Neuron (in vitro differentiated cells): ENCODE measurements at regions not wholly inside any gene's neighbourhood (a gene's known extent, or its start where the extent isn't known, plus 50 kb on each side); places are given as distances from the start of the nearest gene placed in this dataset.
"Not testable (repeated sequence)": the region's sequence is repeated elsewhere in the genome, so short reads cannot be mapped to it uniquely, and the experiment has no call there.

Experiments used
- H2AFZ ChIP-seq: one replicate; pipeline ENCODE4 v1.6.1; 2013; ENCODE audit warnings: low read depth, mild to moderate bottlenecking, inconsistent platforms, low read length, moderate library complexity
- H3K27me3 ChIP-seq: one replicate; pipeline ENCODE4 v1.6.1; 2013; ENCODE audit warnings: low read length; ENCODE audit not compliant: insufficient read depth
- H3K36me3 ChIP-seq: one replicate; pipeline ENCODE4 v1.6.1; 2013; ENCODE audit warnings: low read length; ENCODE audit not compliant: insufficient read depth
- H3K4me1 ChIP-seq: one replicate; pipeline ENCODE4 v1.6.1; 2013; ENCODE audit warnings: low read length; ENCODE audit not compliant: insufficient read depth
- H3K4me3 ChIP-seq: 2 replicates; pipeline ENCODE4 v1.5.1; 2013; ENCODE audit warnings: mild to moderate bottlenecking, low read length, moderate library complexity
- H3K9me3 ChIP-seq: one replicate; pipeline ENCODE4 v1.6.1; 2013; ENCODE audit warnings: low read length

GRCh38 chr12:19916974-19917373 is 451.4 kb upstream of the PDE3A start:
- no peaks in the 10 kb centered on the region for H3K36me3 ChIP-seq
- H2AFZ ChIP-seq: no peak overlapping the region
- H3K4me3 ChIP-seq: no peak overlapping the region
- no peaks in the 10 kb centered on the region for H3K9me3 ChIP-seq
- no peaks in the 10 kb centered on the region for H3K27me3 ChIP-seq
- peaks cover 14% of the 10 kb centered on the region for H3K4me1 ChIP-seq

- H3K4me3 ChIP-seq, H3K4me1 ChIP-seq, H3K9me3 ChIP-seq, H2AFZ ChIP-seq, H3K27me3 ChIP-seq, H3K36me3 ChIP-seq: not testable (repeated sequence)
Measured at GRCh38 chr12:19921716-19922115, 446.6 kb upstream of the PDE3A start.

- no peak overlapping the region for H3K4me3 ChIP-seq
- H3K36me3 ChIP-seq: no peaks in the 10 kb centered on the region
- H3K9me3 ChIP-seq: no peaks in the 10 kb centered on the region
- H2AFZ ChIP-seq: no peak overlapping the region
- peaks cover 2% of the 10 kb centered on the region for H3K4me1 ChIP-seq
- no peaks in the 10 kb centered on the region for H3K27me3 ChIP-seq
Measured at GRCh38 chr12:19922717-19923116, 445.6 kb upstream of the PDE3A start.

GRCh38 chr12:19924360-19924759 is 444.0 kb upstream of the PDE3A start:
- no peak overlapping the region for H3K4me3 ChIP-seq
- no peaks in the 10 kb centered on the region for H3K36me3 ChIP-seq
- H3K9me3 ChIP-seq: no peaks in the 10 kb centered on the region
- no peak overlapping the region for H2AFZ ChIP-seq
- H3K4me1 ChIP-seq: no peaks in the 10 kb centered on the region
- H3K27me3 ChIP-seq: no peaks in the 10 kb centered on the region

GRCh38 chr12:19925841-19926240 is 442.5 kb upstream of the PDE3A start:
- Histone ChIP-seq H3K4me1 (no peaks in the 10 kb centered on the region), H2AFZ (no peak overlapping the region), H3K27me3 (no peaks in the 10 kb centered on the region), H3K4me3 (no peak overlapping the region), H3K9me3 (no peaks in the 10 kb centered on the region), H3K36me3 (no peaks in the 10 kb centered on the region)

GRCh38 chr12:19926266-19926665 is 442.1 kb upstream of the PDE3A start:
- Histone ChIP-seq H3K9me3 (no peaks in the 10 kb centered on the region), H3K27me3 (no peaks in the 10 kb centered on the region), H3K4me1 (no peaks in the 10 kb centered on the region), H2AFZ (no peak overlapping the region), H3K4me3 (no peak overlapping the region), H3K36me3 (no peaks in the 10 kb centered on the region)

- H3K9me3 ChIP-seq: no peaks in the 10 kb centered on the region
- H3K27me3 ChIP-seq: no peaks in the 10 kb centered on the region
- no peaks in the 10 kb centered on the region for H3K36me3 ChIP-seq
- no peak overlapping the region for H3K4me3 ChIP-seq
- H3K4me1 ChIP-seq: no peaks in the 10 kb centered on the region
- H2AFZ ChIP-seq: no peak overlapping the region
Measured at GRCh38 chr12:19927661-19928060, 440.7 kb upstream of the PDE3A start.

- H3K4me3 ChIP-seq: no peak overlapping the region
- H3K9me3 ChIP-seq: no peaks in the 10 kb centered on the region
- no peaks in the 10 kb centered on the region for H3K4me1 ChIP-seq
- no peak overlapping the region for H2AFZ ChIP-seq
- no peaks in the 10 kb centered on the region for H3K27me3 ChIP-seq
- no peaks in the 10 kb centered on the region for H3K36me3 ChIP-seq
Measured at GRCh38 chr12:19932413-19932812, 435.9 kb upstream of the PDE3A start.

- H3K27me3 ChIP-seq: no peaks in the 10 kb centered on the region
Measured at GRCh38 chr12:19933924-19934323, 434.4 kb upstream of the PDE3A start.

GRCh38 chr12:19937161-19937560 is 431.2 kb upstream of the PDE3A start:
- Histone ChIP-seq H3K36me3 (no peaks in the 10 kb centered on the region), H3K9me3 (no peaks in the 10 kb centered on the region), H2AFZ (no peak overlapping the region), H3K4me3 (no peak overlapping the region), H3K27me3 (no peaks in the 10 kb centered on the region), H3K4me1 (no peaks in the 10 kb centered on the region)

More at GRCh38 chr12:19933924-19934323, 434.4 kb upstream of the PDE3A start:
- Histone ChIP-seq H3K4me3 (no peak overlapping the region), H3K36me3 (no peaks in the 10 kb centered on the region), H3K9me3 (no peaks in the 10 kb centered on the region), H3K4me1 (no peaks in the 10 kb centered on the region), H2AFZ (no peak overlapping the region)

- H3K4me3 ChIP-seq: no peak overlapping the region
- H3K4me1 ChIP-seq: no peaks in the 10 kb centered on the region
- no peak overlapping the region for H2AFZ ChIP-seq
- no peaks in the 10 kb centered on the region for H3K36me3 ChIP-seq
- no peaks in the 10 kb centered on the region for H3K27me3 ChIP-seq
- no peaks in the 10 kb centered on the region for H3K9me3 ChIP-seq
Measured at GRCh38 chr12:19938031-19938430, 430.3 kb upstream of the PDE3A start.

GRCh38 chr12:19938491-19938890 is 429.8 kb upstream of the PDE3A start:
- no peak overlapping the region for H2AFZ ChIP-seq
- no peaks in the 10 kb centered on the region for H3K9me3 ChIP-seq
- H3K4me3 ChIP-seq: no peak overlapping the region
- H3K36me3 ChIP-seq: no peaks in the 10 kb centered on the region
- H3K27me3 ChIP-seq: no peaks in the 10 kb centered on the region
- H3K4me1 ChIP-seq: no peaks in the 10 kb centered on the region

- H2AFZ ChIP-seq: no peak overlapping the region
- H3K36me3 ChIP-seq: no peaks in the 10 kb centered on the region
- no peaks in the 10 kb centered on the region for H3K27me3 ChIP-seq
- H3K4me1 ChIP-seq: no peaks in the 10 kb centered on the region
- H3K9me3 ChIP-seq: no peaks in the 10 kb centered on the region
- H3K4me3 ChIP-seq: no peak overlapping the region
Measured at GRCh38 chr12:19940267-19940666, 428.1 kb upstream of the PDE3A start.

- H2AFZ ChIP-seq: no peak overlapping the region
- no peaks in the 10 kb centered on the region for H3K27me3 ChIP-seq
- H3K4me3 ChIP-seq: no peak overlapping the region
- no peaks in the 10 kb centered on the region for H3K36me3 ChIP-seq
- no peaks in the 10 kb centered on the region for H3K9me3 ChIP-seq
- no peaks in the 10 kb centered on the region for H3K4me1 ChIP-seq
Measured at GRCh38 chr12:19941096-19941495, 427.2 kb upstream of the PDE3A start.
